Fibroblast of the aortic adventitia (primary cell): ENCODE measurements at regions not wholly inside any gene's neighbourhood (a gene's known extent, or its start where the extent isn't known, plus 50 kb on each side); places are given as distances from the start of the nearest gene placed in this dataset.

Source experiments
- DNase-seq: peaks from one replicate; pipeline ENCODE4 v3.0.0-alpha.2; 2010; ENCODE audit warnings: low read depth
- H3K4me3 ChIP-seq: 2 replicates; pipeline ENCODE4 v1.5.1; 2011; ENCODE audit warnings: low read depth, mild to moderate bottlenecking, control low read depth, low read length, moderate library complexity
- TF ChIP-seq, protein P1 (sequence below): IDR thresholded peaks from 2 replicates; pipeline ENCODE4 v1.5.1; 2011; ENCODE audit warnings: mild to moderate bottlenecking, low read length, control low read depth, inconsistent platforms; ENCODE audit not compliant: insufficient read depth

GRCh38 chr2:205860885-205861284, 178.6 kb downstream of the NRP2 start:
- TF ChIP-seq, protein P1, sequence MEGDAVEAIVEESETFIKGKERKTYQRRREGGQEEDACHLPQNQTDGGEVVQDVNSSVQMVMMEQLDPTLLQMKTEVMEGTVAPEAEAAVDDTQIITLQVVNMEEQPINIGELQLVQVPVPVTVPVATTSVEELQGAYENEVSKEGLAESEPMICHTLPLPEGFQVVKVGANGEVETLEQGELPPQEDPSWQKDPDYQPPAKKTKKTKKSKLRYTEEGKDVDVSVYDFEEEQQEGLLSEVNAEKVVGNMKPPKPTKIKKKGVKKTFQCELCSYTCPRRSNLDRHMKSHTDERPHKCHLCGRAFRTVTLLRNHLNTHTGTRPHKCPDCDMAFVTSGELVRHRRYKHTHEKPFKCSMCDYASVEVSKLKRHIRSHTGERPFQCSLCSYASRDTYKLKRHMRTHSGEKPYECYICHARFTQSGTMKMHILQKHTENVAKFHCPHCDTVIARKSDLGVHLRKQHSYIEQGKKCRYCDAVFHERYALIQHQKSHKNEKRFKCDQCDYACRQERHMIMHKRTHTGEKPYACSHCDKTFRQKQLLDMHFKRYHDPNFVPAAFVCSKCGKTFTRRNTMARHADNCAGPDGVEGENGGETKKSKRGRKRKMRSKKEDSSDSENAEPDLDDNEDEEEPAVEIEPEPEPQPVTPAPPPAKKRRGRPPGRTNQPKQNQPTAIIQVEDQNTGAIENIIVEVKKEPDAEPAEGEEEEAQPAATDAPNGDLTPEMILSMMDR = no peak
- H3K4me3 ChIP-seq = no peak overlapping the region
- DNase-seq = no peak

- no peak overlapping the region for H3K4me3 ChIP-seq
- TF ChIP-seq, protein P1 = no peak
- DNase-seq = no peak
Observed at GRCh38 chr2:205860181-205860580, 177.9 kb downstream of the NRP2 start.

DNA sequence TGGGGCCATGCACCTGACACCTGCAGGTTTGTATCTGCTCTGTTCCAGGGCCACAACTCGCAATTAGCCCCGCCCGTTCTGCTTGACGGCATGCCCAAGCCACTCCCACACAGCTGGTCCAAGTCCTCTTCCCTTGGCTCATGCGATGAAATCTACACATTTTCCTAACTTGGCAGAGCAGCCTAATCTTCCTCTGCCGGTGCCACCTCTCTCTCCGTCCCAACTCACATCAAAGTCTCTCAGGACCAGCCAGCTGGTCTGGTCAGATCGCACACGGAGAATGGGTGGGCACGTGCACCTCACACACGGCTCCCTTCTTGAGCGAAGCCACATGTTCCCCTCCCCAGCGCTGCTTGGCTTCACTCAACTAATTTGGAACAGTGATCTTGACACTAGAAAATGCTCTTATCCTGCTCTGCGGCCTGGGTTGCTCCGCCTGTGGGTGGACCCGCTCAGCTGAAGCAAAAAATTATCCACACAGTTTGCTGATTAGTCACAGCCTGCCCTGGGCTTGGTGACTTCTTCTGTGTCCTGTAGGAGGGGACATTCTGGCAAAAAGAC, 176.7 kb downstream of the NRP2 start:
- DNase-seq = peak; percentile 47
- peak overlapping the region; percentile 13 for H3K4me3 ChIP-seq
- TF ChIP-seq, protein P1 = peak; percentile 5

- TF ChIP-seq, protein P1 = no peak
- no peak overlapping the region for H3K4me3 ChIP-seq
- DNase-seq = no peak
Observed at GRCh38 chr2:205858275-205858674, 176.0 kb downstream of the NRP2 start.

DNA sequence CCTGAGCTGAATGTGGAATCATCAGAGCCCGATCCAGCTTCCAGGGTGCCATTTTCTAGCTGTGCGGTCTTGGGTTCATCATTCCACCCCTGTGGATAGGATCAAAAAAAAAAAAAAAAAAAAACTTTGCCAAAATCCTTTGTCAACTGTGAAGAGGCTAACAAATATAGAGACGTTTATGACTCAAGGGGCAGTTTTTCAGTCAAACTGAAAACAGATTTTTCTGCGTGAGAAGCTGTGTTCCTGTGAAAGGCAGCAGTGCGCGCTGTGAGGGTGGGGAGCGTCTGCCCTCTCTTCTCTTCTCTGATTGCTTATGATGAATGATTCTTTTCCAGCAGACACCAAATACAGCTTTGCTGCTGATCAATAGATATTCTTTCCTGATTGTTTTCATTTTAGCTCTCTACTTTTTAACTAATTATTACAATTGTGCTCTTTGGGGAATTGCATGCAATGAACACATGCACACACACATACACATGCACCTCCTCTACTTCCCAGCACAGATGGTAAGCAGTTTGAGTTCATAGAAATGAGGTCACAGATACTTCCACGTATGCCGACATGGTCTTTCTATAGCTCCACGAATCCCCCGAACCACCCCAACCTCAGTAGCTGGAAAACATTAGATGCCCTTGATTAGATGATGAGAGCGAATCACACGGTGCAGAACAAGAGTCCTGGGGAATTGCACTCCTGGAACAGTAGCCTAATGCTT, 175.4 kb downstream of the NRP2 start:
- no peak for DNase-seq
- TF ChIP-seq, protein P1 = no peak
- no peak overlapping the region for H3K4me3 ChIP-seq

DNA sequence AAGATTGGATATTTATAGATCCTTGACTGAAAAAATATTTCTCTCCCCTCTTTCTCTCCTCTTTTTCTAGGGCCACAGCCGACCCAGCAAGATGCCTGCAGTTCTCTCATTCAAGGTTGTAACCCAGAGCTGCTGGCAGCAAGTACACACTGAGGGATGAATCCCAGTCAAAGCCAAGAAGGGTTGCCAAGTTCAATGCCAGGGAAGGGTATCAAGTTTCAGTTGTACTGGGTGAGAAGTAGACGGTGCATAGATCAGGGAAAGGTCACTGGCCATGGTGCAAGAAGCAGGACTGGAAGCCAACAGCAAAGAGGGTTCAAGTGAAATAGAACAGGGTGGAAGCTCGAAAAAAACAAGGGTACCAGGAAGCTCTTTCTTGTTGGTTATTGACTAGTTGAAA, 170.2 kb downstream of the NRP2 start:
- DNase-seq = no peak
- TF ChIP-seq, protein P1 = no peak
- H3K4me3 ChIP-seq = no peak overlapping the region
